HL-60 (cell line): ENCODE measurements at regions not wholly inside any gene's neighbourhood (a gene's known extent, or its start where the extent isn't known, plus 50 kb on each side); places are given as distances from the start of the nearest gene placed in this dataset.
"Not testable (repeated sequence)": the region's sequence is repeated elsewhere in the genome, so short reads cannot be mapped to it uniquely, and the experiment has no call there.

ENCODE experiments used
- POLR2AphosphoS5 ChIP-seq: IDR thresholded peaks from 2 replicates; pipeline ENCODE4 v1.6.1; 2012; ENCODE audit warnings: low read depth
- TF ChIP-seq, protein P1 (sequence below): IDR thresholded peaks from one replicate; pipeline ENCODE4 v1.5.1; 2011; ENCODE audit warnings: low read length, control low read depth, inconsistent platforms; ENCODE audit not compliant: insufficient read depth
- TF ChIP-seq, protein P2 (sequence below): IDR thresholded peaks from 2 replicates; pipeline ENCODE4 v1.6.1; 2012; ENCODE audit warnings: low read depth; ENCODE audit not compliant: insufficient replicate concordance

DNA sequence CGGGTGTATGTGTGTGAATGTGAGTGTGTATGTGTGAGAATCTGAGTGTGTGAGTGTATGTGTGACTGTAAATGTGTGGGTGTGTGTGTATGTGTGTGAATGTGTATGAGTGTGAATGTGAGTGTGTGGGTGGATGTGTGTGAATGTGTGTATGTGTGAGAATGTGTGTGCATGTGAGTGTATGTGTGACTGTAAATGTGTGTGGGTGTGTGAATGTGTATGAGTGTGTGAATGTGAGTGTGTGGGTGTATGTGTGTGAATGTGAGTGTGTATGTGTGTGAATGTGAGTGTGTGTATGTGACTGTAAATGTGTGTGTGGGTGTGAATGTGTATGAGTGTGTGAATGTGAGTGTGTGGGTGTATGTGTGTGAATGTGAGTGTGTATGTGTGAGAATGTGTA, 51.6 kb upstream of the DIRAS2 start:
- TF ChIP-seq, protein P1, sequence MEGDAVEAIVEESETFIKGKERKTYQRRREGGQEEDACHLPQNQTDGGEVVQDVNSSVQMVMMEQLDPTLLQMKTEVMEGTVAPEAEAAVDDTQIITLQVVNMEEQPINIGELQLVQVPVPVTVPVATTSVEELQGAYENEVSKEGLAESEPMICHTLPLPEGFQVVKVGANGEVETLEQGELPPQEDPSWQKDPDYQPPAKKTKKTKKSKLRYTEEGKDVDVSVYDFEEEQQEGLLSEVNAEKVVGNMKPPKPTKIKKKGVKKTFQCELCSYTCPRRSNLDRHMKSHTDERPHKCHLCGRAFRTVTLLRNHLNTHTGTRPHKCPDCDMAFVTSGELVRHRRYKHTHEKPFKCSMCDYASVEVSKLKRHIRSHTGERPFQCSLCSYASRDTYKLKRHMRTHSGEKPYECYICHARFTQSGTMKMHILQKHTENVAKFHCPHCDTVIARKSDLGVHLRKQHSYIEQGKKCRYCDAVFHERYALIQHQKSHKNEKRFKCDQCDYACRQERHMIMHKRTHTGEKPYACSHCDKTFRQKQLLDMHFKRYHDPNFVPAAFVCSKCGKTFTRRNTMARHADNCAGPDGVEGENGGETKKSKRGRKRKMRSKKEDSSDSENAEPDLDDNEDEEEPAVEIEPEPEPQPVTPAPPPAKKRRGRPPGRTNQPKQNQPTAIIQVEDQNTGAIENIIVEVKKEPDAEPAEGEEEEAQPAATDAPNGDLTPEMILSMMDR = not testable (repeated sequence)
- TF ChIP-seq, protein P2, sequence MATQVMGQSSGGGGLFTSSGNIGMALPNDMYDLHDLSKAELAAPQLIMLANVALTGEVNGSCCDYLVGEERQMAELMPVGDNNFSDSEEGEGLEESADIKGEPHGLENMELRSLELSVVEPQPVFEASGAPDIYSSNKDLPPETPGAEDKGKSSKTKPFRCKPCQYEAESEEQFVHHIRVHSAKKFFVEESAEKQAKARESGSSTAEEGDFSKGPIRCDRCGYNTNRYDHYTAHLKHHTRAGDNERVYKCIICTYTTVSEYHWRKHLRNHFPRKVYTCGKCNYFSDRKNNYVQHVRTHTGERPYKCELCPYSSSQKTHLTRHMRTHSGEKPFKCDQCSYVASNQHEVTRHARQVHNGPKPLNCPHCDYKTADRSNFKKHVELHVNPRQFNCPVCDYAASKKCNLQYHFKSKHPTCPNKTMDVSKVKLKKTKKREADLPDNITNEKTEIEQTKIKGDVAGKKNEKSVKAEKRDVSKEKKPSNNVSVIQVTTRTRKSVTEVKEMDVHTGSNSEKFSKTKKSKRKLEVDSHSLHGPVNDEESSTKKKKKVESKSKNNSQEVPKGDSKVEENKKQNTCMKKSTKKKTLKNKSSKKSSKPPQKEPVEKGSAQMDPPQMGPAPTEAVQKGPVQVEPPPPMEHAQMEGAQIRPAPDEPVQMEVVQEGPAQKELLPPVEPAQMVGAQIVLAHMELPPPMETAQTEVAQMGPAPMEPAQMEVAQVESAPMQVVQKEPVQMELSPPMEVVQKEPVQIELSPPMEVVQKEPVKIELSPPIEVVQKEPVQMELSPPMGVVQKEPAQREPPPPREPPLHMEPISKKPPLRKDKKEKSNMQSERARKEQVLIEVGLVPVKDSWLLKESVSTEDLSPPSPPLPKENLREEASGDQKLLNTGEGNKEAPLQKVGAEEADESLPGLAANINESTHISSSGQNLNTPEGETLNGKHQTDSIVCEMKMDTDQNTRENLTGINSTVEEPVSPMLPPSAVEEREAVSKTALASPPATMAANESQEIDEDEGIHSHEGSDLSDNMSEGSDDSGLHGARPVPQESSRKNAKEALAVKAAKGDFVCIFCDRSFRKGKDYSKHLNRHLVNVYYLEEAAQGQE = not testable (repeated sequence)
- TF ChIP-seq POLR2AphosphoS5 = not testable (repeated sequence)
